HG03520 (cell line): ENCODE measurements at regions not wholly inside any gene's neighbourhood (a gene's known extent, or its start where the extent isn't known, plus 50 kb on each side); places are given as distances from the start of the nearest gene placed in this dataset.

Source experiments
- ATAC-seq: cut with Tn5 transposase; IDR thresholded peaks from one replicate; pipeline ENCODE4 v1.9.1; 2021; ENCODE audit warnings: mild to moderate bottlenecking, moderate library complexity; ENCODE audit not compliant: unreplicated experiment

DNA sequence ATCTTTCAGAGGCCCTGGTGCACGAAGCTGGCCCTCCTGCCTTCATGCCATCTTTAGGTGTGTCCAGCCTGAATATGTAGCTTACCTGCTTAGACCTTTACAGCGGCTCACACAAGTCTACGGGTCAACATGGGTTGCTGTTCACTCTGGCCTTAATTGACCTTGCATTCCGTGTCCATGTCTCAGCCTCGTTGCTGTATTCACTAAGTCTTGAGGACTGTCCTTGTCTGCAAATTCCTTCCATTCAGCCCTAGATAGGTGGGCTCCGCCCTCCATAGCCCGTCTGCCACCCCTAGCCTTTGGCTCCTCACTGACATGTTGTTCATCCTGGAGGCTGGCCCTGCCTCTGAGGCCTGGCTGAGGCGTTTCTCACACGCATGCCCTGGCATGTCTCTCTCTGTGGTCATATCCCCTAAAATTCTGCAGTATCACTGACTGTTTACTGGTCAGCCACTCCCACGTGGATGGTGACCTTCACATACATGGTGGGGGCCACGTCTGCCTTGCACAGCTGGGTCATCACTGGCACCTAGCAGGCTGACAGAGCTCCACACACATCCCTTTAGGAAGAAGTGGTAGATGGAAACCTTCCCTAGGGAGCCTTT lies 394.1 kb upstream of the MKI67 start:
- no peak for ATAC-seq

DNA sequence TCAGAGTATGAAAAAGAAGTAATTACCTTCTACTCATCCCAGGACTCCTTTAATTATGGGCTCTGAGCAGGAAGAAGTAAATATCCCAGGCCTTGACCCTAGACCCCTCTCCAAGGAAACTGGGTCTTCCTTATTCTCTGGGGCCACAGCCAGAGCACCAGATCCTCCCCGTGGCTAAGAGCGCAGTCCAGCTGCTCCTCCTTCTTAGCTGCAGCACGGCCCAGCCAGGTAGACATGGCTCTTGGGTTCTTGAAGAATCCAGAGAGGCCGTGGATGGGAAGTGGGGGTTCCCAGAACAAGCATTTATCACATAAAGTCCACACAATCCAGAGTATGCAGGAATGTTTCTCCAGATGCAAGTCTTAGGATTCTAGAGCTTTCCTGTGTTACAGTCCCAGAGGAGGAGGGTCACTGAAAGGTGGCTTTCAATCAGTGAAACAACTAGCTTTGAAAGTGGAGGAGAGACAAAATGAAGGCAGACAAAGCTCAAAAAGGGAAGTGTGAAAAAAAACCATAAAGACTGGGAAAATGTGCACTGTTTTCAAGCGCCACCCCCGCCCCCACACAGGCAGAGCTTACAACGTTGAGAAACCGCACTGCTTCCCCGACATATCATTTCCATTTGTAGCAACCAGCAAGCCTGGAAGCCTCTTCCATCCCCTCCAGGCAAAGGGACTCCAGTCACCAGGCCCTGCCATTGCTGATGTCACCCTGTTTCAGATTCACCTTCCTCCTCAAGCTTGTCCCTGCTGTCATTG lies 396.5 kb upstream of the MKI67 start:
- no peak for ATAC-seq

DNA sequence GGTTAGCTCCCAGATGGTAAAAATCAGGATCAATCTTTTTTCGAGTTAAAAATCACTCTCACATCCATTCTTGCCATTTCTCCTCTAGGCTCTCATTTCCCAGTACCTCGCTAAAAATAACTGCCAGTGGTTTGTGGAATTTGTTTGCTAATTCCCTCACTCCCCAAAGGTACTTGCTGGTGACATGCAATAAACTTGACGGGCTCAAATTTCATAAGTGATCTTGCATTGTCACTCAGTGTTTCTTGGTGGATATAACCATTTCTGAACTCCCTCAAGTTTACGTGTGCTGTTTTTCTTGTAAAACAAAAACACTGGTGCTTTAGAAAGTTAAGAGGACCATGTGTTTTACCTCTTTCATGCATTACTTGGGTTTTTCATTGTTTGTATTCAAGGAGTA lies 399.2 kb upstream of the MKI67 start:
- no peak for ATAC-seq

DNA sequence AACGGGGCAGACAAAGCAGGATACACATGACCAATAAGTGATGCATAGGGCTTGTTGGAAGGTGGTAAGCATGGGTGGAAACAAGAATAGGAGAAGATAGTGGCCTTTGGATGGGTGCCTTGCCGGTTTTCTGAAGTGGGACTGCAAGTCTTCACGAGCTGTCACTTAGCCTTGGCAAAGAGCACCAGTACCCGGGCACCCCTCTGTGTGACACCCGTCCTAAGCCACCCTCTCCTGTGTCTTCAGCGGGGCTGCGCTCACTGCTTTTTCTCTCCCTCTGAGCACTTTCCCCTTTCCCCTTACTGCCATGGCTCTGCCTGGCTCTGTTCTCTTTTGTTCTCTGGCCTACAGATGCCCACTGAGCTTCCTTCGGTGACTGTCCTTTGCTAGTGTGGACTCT lies 399.7 kb upstream of the MKI67 start:
- ATAC-seq = no peak

DNA sequence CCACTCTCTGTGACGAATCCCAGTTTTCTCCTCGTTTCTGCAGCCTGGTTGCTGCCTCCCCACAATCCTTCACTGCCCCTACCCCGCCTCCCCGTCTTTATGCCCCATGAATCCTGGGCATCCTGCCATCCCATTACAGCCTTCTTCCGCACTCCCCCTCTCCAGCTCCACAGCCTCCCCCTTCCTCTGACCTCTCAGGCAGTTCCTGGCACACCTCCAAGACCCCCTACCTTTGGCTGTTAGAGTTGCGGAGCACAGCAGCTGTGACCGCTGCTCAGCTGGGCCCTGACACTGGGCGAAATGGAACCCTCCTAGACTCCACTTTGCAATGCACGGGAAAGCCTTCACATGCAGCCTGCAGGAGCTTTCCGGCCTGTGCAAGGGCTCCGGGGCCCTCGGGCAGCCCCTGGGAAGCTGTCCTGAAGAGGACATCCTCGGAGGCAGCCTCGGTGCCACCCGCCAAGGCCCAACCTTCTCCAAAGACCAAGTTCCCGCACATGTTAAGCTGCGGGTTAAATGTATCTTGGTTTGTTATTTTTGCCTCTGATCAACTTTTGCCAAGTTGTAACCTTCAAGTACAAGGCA lies 400.7 kb upstream of the MKI67 start:
- no peak for ATAC-seq

DNA sequence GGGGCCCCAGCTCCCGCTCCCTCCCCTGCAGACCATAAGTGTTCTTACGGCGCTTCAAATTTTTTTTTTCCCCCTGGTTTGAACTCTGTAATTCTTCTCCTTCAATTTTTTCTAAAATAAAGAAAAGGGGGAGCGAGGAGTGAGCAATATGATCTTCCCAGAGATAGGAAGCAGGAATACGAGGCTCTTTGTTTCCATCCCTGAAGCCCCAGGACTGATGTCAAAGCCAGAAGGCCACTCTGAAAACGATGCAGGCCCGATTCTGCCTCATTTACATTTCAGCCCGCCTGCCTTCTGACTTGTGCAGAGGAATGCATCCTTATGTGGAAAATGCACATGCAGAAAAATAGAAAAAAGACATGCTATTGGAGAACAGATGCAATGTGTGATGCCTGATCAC lies 401.5 kb upstream of the MKI67 start:
- ATAC-seq = no peak

DNA sequence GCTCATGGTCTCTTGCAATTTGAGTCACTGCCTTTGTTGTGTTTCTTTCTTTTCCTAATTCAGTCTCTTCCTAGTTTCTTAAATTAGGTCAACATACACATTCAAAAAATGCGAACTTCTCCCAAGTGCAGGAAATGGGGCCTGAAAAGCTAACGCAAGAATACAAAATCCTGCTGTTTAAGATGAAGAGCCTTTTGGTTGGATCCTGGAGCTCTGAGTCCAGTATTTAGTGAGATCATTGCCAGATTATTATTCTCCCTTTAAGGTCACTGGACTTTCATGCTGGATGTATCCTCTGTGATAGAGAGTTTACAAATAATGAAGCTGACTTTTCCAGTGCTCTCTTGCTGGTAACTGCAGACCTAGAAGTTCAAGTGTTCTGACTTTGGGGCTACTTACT lies 401.9 kb upstream of the MKI67 start:
- ATAC-seq = no peak

DNA sequence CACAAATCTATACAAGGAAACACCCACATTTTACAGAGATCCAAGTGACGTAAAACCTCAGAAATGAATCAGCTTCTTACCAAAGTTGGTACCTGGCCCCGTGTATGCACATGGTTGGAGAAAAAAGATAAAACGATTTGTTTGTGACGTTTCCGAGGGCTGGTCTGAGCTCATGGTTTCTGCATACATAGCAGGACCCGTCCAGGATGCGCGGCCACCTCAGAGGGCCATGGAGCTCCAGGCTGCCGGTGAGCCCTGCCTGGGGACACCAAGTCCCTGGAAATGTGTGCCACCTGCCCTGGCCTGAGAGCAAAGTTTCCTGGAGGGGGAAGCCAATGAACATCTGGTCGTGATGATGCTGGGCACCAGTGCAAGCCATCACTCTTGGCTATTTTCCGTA lies 402.6 kb upstream of the MKI67 start:
- ATAC-seq = no peak

DNA sequence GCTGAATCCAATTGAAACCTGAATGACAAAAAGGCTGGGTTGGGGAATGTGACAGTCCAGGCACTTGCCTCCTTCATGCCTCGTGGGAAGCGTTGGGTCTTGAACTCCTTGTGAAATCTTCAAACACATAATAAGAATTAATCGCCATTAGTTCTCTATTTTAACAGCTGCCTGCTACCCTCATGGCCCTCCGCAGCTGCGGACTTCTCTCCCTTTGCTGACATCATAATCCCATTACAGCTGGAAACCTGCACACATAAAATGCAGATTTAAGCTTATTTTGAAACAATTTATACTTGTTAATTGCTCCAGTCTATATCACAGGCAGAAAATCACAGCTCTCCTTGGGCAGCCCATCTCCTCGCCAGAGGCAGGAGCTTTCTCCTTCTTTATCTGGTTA lies 403.0 kb upstream of the MKI67 start:
- no peak for ATAC-seq

DNA sequence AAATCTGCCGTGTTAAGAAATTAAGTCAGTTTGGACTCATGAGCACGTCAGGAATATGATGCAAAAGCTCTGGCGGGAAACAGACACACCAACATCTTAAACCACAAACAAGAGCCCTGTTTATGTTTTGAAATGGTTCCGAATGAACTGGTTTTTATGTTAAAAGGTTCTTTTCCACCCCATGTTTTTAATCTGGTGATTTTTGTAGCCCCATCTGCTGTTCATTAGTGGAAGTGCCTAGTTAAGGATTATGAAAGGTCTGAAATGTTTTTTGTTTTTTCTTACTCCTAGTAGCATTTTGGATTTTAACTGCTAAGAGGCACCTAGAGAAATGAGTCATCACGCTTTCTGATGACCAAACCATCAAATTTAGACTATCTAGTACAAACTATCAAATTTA lies 404.1 kb upstream of the MKI67 start:
- no peak for ATAC-seq

DNA sequence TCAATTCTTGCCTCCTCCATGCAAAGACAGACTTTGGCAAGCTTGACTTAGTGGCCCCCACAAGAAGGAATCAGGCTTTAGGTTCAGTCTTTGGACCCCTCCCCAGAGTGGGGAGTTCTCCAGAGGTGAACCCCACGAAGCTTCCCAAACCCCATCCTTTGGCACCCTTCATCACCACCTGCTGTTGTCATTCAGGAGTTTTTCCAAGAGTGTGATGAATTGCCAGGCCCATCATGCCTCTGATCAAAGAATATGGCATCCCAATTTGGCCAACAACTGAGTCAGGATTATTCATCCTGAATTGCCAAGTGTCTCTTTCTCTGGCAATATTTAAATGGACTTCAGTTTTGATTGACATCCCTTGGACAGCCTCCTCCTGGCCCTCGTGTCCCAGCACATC lies 404.7 kb upstream of the MKI67 start:
- ATAC-seq = no peak

DNA sequence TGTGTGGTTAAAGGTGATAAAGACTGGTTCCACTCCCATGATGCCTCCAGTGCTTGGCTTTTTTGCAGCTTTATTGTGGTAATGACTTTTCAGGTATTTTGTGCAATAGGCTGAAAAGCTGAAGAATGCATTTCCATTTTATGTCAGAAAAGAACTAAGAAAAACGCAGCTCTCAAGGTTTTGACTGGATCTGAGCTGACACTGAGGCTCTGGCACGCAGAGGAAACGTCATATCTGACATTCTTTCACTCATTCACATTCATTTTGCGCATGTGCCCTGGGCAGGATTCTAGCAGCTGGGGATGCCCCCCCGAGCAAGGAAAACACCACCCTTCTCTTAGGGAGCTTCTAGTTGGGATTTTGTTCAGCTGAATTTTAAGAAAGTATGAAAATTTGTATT lies 408.5 kb upstream of the MKI67 start:
- ATAC-seq = no peak

DNA sequence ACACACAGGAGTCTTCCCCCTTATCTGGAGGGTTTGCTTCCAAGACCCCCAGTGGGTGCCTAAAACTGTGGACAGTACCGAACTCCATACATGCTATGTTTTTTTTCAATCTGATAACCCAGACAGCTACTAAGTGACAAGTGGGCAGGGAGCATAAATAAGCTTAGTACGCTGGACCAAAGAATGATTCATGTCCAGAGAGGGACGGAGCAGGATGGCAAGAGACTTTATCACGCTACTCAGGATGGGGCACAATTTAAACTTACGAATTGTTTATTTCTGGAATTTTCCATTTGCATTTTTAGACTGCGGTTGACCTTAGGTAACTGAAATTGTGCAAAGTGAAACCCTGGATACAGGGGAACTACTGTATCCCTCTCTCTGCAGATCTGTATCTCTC lies 410.0 kb upstream of the MKI67 start:
- ATAC-seq = no peak

DNA sequence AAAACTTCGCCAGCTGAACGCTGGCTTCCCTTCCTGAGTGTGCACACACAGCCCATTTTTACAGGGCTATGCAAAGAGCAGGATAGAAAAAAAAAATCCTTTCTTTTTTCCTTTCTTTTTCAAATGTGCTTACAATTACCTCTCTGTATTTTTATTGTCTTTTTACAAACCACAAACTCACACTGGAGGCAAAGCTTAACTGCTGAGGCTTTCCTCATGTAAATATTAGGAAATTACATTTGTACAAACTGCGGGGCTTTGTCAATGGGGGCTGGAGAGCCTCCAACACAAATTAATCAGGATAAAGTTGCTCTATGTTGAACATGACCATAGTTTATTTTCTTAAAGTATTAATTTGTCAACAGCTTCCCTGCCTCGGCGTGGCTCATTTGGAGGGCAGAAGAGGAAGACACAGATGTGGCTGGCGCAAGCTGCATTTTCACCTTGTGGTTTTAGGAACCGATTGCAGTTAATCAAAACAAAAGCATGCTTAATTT lies 411.7 kb upstream of the MKI67 start:
- ATAC-seq = no peak

DNA sequence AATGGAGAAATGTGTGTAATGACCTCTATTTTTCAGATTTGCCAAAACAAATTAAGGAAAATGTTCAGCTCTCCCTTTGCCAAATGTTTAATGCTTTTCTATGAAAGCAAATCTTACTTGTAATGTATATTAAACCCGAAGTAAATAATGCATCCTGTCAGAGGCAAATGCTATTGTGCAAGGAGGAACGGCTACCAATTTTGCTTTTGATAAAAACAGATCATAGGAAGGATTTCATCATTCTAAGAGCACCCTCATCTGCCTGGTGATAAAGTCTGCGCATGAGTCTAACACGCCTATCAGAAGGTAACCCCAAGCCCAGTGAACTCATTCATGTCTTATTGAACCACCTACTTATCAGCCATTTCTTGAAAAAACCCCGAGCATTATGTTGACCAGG lies 412.4 kb upstream of the MKI67 start:
- ATAC-seq = no peak

DNA sequence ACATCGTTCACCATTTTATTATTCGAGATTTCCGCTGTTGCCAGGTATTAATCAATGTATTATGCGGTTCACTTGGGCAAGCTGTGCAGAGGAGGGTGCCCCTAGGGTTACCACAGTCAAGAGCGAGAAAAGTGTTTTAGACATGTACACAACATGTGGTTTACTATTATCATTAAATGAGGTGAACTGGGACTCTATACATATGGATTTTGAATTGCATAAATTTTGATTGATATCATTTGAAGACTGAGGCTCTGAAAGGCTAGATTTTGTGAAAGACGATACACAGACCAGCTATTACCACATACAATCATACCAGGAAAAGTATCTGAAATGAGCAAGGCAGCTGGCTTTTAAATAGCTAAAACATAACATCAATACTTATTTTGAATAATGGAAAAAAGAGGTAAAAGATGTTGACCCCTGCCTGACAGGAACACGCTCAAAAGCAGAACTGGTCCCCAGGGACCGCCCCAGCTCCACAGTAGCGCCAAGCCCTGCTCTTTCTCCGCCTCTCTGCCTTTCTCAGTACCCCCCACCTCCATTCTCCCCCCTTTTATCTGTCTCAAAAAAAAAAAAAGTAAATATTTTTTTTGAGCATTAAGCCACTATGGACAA lies 413.4 kb upstream of the MKI67 start:
- ATAC-seq = no peak

DNA sequence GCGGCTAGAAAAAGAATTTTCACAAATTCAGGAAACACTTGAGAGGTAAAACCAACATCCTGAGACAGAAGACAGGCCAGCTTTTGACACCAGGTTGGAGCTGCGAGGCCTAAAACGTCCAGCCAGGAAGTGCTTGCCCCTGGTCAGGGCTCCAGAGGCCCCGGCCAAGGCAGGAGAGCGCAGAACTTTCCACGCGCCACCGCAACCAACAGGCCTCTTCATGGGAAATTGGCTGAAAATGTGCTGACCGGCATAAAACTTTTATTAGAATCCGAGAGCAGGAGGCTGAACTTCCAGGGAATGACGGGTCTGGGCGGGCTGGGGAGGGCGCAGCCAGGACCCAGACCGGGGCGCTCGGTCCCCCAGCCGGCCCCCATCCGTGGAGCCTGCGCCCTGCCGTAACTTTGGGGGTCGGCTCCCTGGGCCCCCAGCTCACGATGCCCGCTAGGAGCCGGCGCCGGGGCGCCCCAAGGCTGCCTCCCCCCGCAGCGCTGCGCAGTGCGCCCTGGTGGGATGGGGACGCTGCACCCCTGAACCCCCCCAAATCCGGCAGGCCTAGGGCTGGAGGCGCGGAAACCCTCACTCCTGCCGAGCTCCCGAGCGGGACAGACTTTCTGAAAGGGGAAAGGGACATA lies 414.0 kb upstream of the MKI67 start:
- ATAC-seq = no peak

DNA sequence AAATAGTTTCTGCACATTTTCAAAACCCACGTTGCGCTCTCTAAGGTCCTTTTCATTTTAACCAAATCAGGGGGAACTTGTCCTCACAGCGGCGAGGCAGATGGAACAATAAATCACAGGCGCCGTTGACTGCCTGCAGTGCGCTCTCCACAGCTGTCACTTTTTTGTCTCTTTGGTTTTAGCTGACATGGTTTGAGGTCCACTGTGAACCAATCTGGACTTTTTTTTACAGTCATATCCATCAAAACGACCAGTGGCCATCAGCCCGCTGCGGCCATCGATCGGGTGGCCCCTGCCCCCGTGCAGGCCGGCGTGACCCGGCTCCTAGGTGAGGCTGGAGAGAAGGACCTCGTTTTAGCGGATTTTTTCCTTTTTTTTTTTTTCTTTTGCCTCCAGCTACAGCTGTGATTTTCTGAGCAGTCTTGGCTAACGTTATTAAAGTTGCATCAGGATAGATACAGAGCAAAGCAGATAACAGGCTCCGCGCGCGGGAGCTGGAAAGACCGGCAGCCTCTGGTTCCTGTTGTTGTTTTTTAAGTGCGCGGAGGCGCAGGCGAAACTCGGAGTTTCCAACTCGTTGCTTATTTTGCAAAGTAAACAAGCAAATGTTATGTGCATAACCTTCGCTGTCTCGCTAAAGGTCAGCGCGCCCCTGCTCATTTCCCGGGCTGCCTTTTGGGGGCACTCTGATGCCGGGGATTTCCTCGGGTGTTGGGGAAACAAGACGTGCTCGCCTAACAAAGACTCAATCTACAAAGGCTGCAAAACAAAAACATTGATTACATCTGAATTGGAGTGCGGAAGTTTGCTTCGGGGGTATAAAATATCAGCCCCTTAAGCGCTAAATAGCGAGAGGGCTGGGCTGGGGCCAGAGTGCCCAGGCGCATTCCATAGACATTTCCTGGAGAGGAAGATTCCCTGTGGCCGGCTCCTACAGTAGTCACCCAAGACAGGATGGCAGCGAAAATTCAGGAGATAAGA lies 414.8 kb upstream of the MKI67 start:
- no peak for ATAC-seq

DNA sequence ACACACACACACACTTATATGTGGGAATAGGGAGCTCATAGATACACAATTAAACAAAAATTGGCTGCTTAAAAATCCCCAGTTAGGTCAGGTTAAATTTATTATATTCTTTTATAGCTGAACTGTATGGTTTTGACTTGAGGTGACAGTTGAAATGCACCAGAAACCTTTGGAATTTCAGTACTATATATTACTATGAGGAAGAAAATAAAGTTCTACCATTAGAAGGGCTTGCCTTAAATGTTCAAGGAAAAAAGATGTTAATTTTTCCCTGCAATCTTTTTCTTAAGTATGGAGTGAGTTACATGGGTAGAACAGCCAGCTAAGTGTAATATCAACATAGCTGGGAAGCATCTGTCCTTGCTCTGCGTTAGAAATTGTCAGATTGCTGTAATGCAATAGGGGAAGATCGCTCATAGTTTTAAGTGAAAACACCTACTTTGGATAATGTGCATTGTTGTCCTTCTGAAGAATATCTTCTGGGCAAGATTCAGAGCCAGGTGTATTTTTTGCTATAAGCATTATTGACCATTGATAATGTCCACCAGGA lies 415.8 kb upstream of the MKI67 start:
- ATAC-seq = no peak

DNA sequence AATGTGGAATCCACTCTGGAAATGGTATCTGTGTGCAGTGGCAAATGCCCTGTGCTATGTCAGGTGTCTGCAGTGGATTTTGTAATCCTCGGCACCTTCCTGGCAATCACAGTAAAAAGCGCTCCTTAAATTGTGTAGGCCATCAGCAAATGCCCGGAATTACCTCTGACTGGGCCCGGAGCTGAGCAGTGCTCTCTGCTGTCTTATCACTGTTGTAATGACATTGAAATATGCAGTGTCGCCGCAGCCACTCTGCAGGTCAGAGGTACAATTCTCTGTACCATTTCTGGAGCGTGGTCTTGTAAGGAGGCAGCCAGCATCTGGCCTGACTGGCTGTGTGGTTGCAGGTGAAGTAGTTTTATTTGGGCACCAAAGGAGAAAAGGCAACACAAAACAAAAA lies 416.4 kb upstream of the MKI67 start:
- no peak for ATAC-seq
